Osteoblast (primary cell): ENCODE measurements at regions not wholly inside any gene's neighbourhood (a gene's known extent, or its start where the extent isn't known, plus 50 kb on each side); places are given as distances from the start of the nearest gene placed in this dataset.
A peak's percentile ranks its signal among the peaks of the same experiment; 100 is the strongest.

Experiments
- DNase-seq: peaks from one replicate; pipeline ENCODE4 v3.0.0; 2011; ENCODE audit warnings: low spot score, mixed read lengths; ENCODE audit not compliant: insufficient read length; ENCODE audit errors: missing footprints
- H2AFZ ChIP-seq: 2 replicates; pipeline ENCODE4 v1.6.0; 2011; ENCODE audit warnings: mild to moderate bottlenecking, low read length
- H3K27ac ChIP-seq: 2 replicates; pipeline ENCODE4 v1.5.1; 2011; ENCODE audit warnings: mild to moderate bottlenecking, low read depth, low read length, moderate library complexity
- H3K27me3 ChIP-seq: 2 replicates; pipeline ENCODE4 v1.6.0; 2012; ENCODE audit warnings: mild to moderate bottlenecking, control low read depth, inconsistent platforms, low read length, moderate library complexity; ENCODE audit not compliant: insufficient read depth
- H3K36me3 ChIP-seq: 2 replicates; pipeline ENCODE4 v1.5.1; 2011; ENCODE audit warnings: mild to moderate bottlenecking, low read length, control low read depth, moderate library complexity; ENCODE audit not compliant: insufficient read depth
- H3K4me1 ChIP-seq: 2 replicates; pipeline ENCODE4 v1.5.1; 2011; ENCODE audit warnings: mild to moderate bottlenecking, low read length, control low read depth, moderate library complexity; ENCODE audit not compliant: insufficient read depth
- H3K4me2 ChIP-seq: 2 replicates; pipeline ENCODE4 v1.6.0; 2011; ENCODE audit warnings: mild to moderate bottlenecking, low read length; ENCODE audit not compliant: insufficient read depth
- H3K4me3 ChIP-seq: fragments of 200-600 bp; sonication (generic); 3 replicates; pipeline ENCODE4 v1.5.1; 2012; ENCODE audit warnings: mild to moderate bottlenecking, low read length, inconsistent platforms; ENCODE audit not compliant: insufficient read depth
- H3K79me2 ChIP-seq: 2 replicates; pipeline ENCODE4 v1.6.0; 2012; ENCODE audit warnings: mild to moderate bottlenecking, low read length, control low read depth, inconsistent platforms; ENCODE audit not compliant: insufficient read depth
- H3K9me3 ChIP-seq: 2 replicates; pipeline ENCODE4 v1.5.1; 2011; ENCODE audit warnings: low read depth, low read length, control low read depth
- H4K20me1 ChIP-seq: 2 replicates; pipeline ENCODE4 v1.6.0; 2012; ENCODE audit warnings: mild to moderate bottlenecking, low read length, control low read depth; ENCODE audit not compliant: insufficient read depth
- TF ChIP-seq, protein P1 (sequence below): IDR thresholded peaks from 2 replicates; pipeline ENCODE4 v1.5.1; 2011; ENCODE audit warnings: mild to moderate bottlenecking, low read depth, low read length, moderate library complexity; ENCODE audit errors: extremely low read depth

DNA sequence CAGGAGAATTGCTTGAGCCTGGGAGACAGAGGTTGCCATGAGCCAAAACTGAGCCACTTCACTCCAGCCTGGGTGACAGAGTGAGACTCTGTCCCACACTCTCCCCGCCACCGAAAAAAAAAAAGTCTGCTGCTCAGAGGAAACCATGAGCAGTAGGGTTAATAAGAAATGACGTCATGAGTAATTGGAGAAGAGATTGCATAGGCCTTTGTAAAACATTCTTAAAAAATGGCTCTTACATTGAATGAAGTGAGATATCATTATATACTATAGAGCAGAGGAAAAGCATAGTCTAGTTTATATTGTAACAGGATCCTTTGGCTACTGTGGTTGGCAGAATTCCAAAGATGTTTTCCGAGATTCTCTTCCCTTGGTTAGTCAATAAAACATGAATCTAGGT, 228.2 kb downstream of the PCDH20 start:
- H3K4me1 ChIP-seq: no peaks in the 10 kb centered on the region

DNA sequence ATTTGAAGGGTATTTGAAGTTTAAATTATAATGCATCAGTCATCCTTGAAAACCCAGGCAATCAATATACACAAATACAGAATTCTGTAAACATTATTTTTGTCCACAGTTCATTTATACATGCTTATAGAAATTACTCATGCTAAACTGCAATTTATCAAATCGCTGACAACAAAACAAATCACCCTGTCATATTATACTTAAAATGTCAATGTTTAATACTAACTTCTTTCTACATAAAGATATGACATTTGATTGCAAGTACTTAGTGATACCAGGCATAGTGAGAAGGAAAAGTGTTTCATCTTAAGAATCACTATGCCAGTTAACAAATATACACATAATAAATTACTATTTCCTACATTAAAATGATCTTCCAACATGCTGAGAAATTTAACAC, 232.0 kb downstream of the PCDH20 start:
- H3K27me3 ChIP-seq: no peaks in the 10 kb centered on the region
- no peak for DNase-seq
- no peak overlapping the region for H2AFZ ChIP-seq
- H3K4me2 ChIP-seq: no peak overlapping the region
- no peaks in the 10 kb centered on the region for H3K79me2 ChIP-seq
- H3K4me3 ChIP-seq: no peak overlapping the region
- no peak overlapping the region for H3K27ac ChIP-seq
- TF ChIP-seq, protein P1, sequence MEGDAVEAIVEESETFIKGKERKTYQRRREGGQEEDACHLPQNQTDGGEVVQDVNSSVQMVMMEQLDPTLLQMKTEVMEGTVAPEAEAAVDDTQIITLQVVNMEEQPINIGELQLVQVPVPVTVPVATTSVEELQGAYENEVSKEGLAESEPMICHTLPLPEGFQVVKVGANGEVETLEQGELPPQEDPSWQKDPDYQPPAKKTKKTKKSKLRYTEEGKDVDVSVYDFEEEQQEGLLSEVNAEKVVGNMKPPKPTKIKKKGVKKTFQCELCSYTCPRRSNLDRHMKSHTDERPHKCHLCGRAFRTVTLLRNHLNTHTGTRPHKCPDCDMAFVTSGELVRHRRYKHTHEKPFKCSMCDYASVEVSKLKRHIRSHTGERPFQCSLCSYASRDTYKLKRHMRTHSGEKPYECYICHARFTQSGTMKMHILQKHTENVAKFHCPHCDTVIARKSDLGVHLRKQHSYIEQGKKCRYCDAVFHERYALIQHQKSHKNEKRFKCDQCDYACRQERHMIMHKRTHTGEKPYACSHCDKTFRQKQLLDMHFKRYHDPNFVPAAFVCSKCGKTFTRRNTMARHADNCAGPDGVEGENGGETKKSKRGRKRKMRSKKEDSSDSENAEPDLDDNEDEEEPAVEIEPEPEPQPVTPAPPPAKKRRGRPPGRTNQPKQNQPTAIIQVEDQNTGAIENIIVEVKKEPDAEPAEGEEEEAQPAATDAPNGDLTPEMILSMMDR: no peak
- H3K9me3 ChIP-seq: no peaks in the 10 kb centered on the region
- no peaks in the 10 kb centered on the region for H3K36me3 ChIP-seq
- no peaks in the 10 kb centered on the region for H4K20me1 ChIP-seq
- no peaks in the 10 kb centered on the region for H3K4me1 ChIP-seq

More for the DNA sequence above, 228.2 kb downstream of the PCDH20 start:
- H3K79me2 ChIP-seq: no peaks in the 10 kb centered on the region
- H3K27ac ChIP-seq: no peak overlapping the region
- TF ChIP-seq, protein P1: no peak
- no peaks in the 10 kb centered on the region for H3K36me3 ChIP-seq
- H2AFZ ChIP-seq: no peak overlapping the region
- H3K4me3 ChIP-seq: no peak overlapping the region
- no peaks in the 10 kb centered on the region for H4K20me1 ChIP-seq
- no peaks in the 10 kb centered on the region for H3K27me3 ChIP-seq
- peak; percentile 26 for DNase-seq
- H3K4me2 ChIP-seq: no peak overlapping the region
- H3K9me3 ChIP-seq: peaks cover 5% of the 10 kb centered on the region

DNA sequence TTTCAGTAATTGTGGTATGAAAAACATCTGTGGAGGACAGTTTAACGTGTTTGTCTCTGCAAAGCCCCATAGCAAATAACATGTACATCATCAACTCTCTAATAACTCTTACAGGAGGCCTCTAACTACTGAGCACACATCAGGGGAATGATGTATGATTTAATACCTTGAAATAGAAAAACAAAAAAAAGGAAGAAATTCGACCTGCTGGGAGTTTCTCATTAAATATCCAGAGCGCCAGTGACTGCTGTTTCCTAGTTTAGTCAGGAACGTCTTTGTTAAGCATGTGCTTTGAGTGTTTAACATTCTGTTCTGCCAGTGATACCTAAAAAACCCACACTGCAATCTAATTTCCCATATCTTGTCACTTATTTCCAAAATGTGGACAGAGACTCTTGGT, 235.4 kb downstream of the PCDH20 start:
- no peak overlapping the region for H3K4me3 ChIP-seq
- H2AFZ ChIP-seq: no peak overlapping the region
- TF ChIP-seq, protein P1: no peak
- no peaks in the 10 kb centered on the region for H3K79me2 ChIP-seq
- H3K27me3 ChIP-seq: no peaks in the 10 kb centered on the region
- no peaks in the 10 kb centered on the region for H4K20me1 ChIP-seq
- no peaks in the 10 kb centered on the region for H3K9me3 ChIP-seq
- H3K4me1 ChIP-seq: no peaks in the 10 kb centered on the region
- H3K36me3 ChIP-seq: no peaks in the 10 kb centered on the region
- DNase-seq: no peak
- H3K27ac ChIP-seq: no peak overlapping the region
- H3K4me2 ChIP-seq: no peak overlapping the region

DNA sequence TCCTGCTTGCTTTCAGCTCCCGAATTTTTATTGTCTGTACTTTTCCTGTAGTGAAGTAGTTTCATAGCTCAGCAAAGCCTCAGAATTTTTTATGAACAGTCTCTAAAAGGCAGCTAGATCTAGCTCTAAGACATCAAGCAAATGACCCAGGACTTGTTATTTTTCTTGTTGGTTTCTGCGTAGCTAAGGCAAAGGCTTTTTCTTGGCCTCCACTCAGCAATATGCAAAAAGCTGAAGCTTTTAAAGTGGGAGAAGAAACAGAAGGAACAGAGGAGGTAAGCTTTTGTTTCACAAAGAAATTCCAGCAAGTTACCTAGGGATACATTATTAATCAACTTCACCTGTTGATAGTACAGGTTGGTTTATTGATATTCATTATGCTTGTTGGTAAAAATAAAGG, 235.9 kb downstream of the PCDH20 start:
- Histone ChIP-seq H3K4me1 (no peaks in the 10 kb centered on the region), H3K9me3 (no peaks in the 10 kb centered on the region)
- no peak for DNase-seq

More for the DNA sequence above, 235.9 kb downstream of the PCDH20 start:
- TF ChIP-seq, protein P1: no peak
- H3K27ac ChIP-seq: no peak overlapping the region
- no peak overlapping the region for H2AFZ ChIP-seq
- no peaks in the 10 kb centered on the region for H4K20me1 ChIP-seq
- no peak overlapping the region for H3K4me2 ChIP-seq
- no peaks in the 10 kb centered on the region for H3K27me3 ChIP-seq
- H3K36me3 ChIP-seq: no peaks in the 10 kb centered on the region
- H3K79me2 ChIP-seq: no peaks in the 10 kb centered on the region
- H3K4me3 ChIP-seq: no peak overlapping the region
